ENCODE measurements at regions not wholly inside any gene's neighbourhood (a gene's known extent, or its start where the extent isn't known, plus 50 kb on each side); places are given as distances from the start of the nearest gene placed in this dataset.

DNA sequence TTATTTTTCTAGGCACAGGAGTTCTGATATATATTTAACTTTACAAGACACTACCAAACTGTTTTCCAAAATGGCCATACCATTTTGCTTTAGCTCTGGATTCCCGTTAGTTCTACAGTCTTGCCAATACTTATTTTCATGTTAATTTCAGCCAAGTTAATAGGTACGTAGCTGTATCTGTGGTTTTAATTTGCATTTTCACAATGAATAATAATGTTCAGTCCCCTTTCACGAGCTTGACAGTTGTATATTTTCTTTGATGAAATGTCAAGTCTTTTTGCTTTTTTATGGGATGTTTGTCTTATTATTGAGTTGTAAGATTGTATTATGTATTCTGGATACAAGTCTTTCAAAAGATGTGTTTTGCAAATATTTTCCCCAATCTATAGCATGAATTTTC lies 50.6 kb upstream of the GALNT5 start:
- intact Hi-C loops (cut with micrococcal nuclease), result no loop called here
- Histone ChIP-seq H2BK5ac (ENCODE audit: low read depth, low read length, poor library complexity, severe bottlenecking) (no peak overlapping the region), H3K27ac (ENCODE audit: insufficient read depth, low read length) (no peak overlapping the region), H3K9me1 (ENCODE audit: insufficient read depth, low read length) (no peaks in the 10 kb centered on the region), H4K20me1 (ENCODE audit: insufficient read depth, low read length) (no peaks in the 10 kb centered on the region), H2BK20ac (ENCODE audit: low read depth, low read length) (no peak overlapping the region), H3K9me3 (ENCODE audit: control insufficient read depth, insufficient read depth, low read length) (no peaks in the 10 kb centered on the region), H3K27me3 (ENCODE audit: control insufficient read depth, insufficient read depth, low read length) (no peaks in the 10 kb centered on the region), H2BK15ac (ENCODE audit: low read depth, low read length) (no peak overlapping the region), H4K8ac (ENCODE audit: low read depth in 2 of 2, low read length in 2 of 2) (no peak overlapping the region), H4K91ac (ENCODE audit: insufficient read depth, low read depth, low read length) (no peak overlapping the region), H3K4me3 (ENCODE audit: insufficient read depth, low read depth, low read length) (no peak overlapping the region), H2BK120ac (ENCODE audit: low read depth, low read length) (no peak overlapping the region), H3K36me3 (ENCODE audit: control insufficient read depth, insufficient read depth, low read length) (no peaks in the 10 kb centered on the region), H3K56ac (ENCODE audit: extremely low read depth, insufficient read depth, low read length) (no peak overlapping the region), H3K14ac (replicated peaks; ENCODE audit: low read depth, low read length) (no peak overlapping the region), H3K18ac (ENCODE audit: low read depth, low read length) (no peak overlapping the region), H3K23ac (ENCODE audit: low read depth, low read length) (no peak overlapping the region), H3K9ac (ENCODE audit: low read depth, low read length) (no peak overlapping the region), H2AK9ac (replicated peaks; ENCODE audit: low read depth, low read length, poor library complexity) (no peak overlapping the region), H2AK5ac (ENCODE audit: low read depth, low read length) (no peak overlapping the region), H4K5ac (ENCODE audit: low read depth, low read length) (no peak overlapping the region), H3K4me2 (ENCODE audit: low read depth, low read length) (no peak overlapping the region), H3K4ac (ENCODE audit: low read depth, low read length) (no peak overlapping the region), H2AFZ (replicated peaks; ENCODE audit: low read length, poor library complexity) (no peak overlapping the region), H3K4me1 (ENCODE audit: control insufficient read depth, insufficient read depth, low read length) (no peaks in the 10 kb centered on the region), H3K79me1 (ENCODE audit: low read depth in 1 of 2, low read length in 2 of 2) (no peaks in the 10 kb centered on the region)
- DNase-seq (no peak), ATAC-seq (ENCODE audit: low read depth) (no peak)
- no peak for TF ChIP-seq RAD21 (IDR thresholded peaks at IDR 0.05; ENCODE audit: low read length)
- no peak for TF ChIP-seq MXI1 (IDR thresholded peaks at IDR 0.05; ENCODE audit: borderline replicate concordance, low read depth, low read length)
- TF ChIP-seq, protein P1, sequence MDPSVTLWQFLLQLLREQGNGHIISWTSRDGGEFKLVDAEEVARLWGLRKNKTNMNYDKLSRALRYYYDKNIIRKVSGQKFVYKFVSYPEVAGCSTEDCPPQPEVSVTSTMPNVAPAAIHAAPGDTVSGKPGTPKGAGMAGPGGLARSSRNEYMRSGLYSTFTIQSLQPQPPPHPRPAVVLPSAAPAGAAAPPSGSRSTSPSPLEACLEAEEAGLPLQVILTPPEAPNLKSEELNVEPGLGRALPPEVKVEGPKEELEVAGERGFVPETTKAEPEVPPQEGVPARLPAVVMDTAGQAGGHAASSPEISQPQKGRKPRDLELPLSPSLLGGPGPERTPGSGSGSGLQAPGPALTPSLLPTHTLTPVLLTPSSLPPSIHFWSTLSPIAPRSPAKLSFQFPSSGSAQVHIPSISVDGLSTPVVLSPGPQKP (IDR thresholded peaks at IDR 0.05; ENCODE audit: borderline replicate concordance, low read depth, low read length), result no peak
- ChIA-PET CTCF (interaction anchor here (0.6 kb wide), 1 partner anchor 697 kb away, joined by 3 read pairs; no protein-coding TSS in a partner anchor), POLR2A (ENCODE audit: unreplicated experiment) (no interaction called here)
- BruUV-seq (replicated peaks), result no TSS peak
- dilution Hi-C loops (cut with HindIII; ENCODE audit: low sequenced_read_pairs, unreplicated experiment), result no loop called here
- WGBS, 2 experiments (ENCODE audit: extremely low coverage in 2 of 2, insufficient read length in 1 of 2), result no CpG with 5 or more reads among the region's 3 CpGs
- in situ Hi-C loops (cut with MboI; ENCODE audit: low sequenced_read_pairs), result no loop called here

All from IMR-90 (cell line).